Esophagus muscularis mucosa (tissue), 4 donors: ENCODE measurements at regions not wholly inside any gene's neighbourhood (a gene's known extent, or its start where the extent isn't known, plus 50 kb on each side); places are given as distances from the start of the nearest gene placed in this dataset.

Experiments
- CTCF ChIP-seq, 3 experiments: fragments of 200-600 bp in 2 of 3; fragments of 450-650 bp in 1 of 3; sonication (generic) in 2 of 3; IDR thresholded peaks; one replicate each; pipeline ENCODE4 v1.5.1; 2017 to 2019; ENCODE audit warnings: antibody characterized with exemption in 3 of 3, mild to moderate bottlenecking in 2 of 3, moderate library complexity in 1 of 3
- EP300 ChIP-seq: sonication (generic); formaldehyde crosslinking; IDR thresholded peaks from one replicate; pipeline ENCODE4 v1.6.1; 2017; ENCODE audit warnings: antibody characterized with exemption
- POLR2A ChIP-seq: fragments of 450-650 bp; IDR thresholded peaks from one replicate; pipeline ENCODE4 v1.6.1; 2017; ENCODE audit warnings: antibody characterized with exemption, moderate library complexity, mild to moderate bottlenecking, low read depth

- no peak for TF ChIP-seq CTCF (IDR thresholded peaks at IDR 0.05)
- no peak for TF ChIP-seq EP300
- no peak for TF ChIP-seq POLR2A
Observed at GRCh38 chr5:57785946-57786345, 303.3 kb upstream of the ACTBL2 start.
